ENCODE measurements at regions not wholly inside any gene's neighbourhood (a gene's known extent, or its start where the extent isn't known, plus 50 kb on each side); places are given as distances from the start of the nearest gene placed in this dataset.

DNA sequence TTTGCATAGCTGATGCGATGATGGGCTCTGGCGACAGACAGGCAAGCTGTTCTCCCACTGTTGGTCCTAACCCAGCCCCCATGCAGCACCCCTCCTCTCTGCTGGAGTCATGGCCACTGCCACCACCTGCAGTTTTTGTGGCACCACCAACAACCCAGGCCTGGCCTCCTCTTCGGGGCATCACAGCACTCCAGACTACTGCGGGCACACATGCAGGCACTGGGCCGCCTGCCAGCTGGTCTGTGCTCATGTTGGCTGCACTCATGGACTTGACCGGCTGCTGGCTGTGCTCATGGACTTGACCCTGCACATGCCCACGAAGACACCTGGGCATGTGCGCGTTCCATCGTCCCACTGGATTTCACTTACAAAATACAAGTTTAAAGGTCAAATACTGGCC, 130.9 kb upstream of the TMEM108 start:
- H3K4me3 ChIP-seq = no peak overlapping the region
- no peaks in the 10 kb centered on the region for H3K36me3 ChIP-seq
- DNase-seq (ENCODE audit: low read depth in 1 of 2, low spot score in 1 of 2) = no peak
- H3K9me3 ChIP-seq (ENCODE audit: low read depth) = no peaks in the 10 kb centered on the region
- TF ChIP-seq, protein P1, sequence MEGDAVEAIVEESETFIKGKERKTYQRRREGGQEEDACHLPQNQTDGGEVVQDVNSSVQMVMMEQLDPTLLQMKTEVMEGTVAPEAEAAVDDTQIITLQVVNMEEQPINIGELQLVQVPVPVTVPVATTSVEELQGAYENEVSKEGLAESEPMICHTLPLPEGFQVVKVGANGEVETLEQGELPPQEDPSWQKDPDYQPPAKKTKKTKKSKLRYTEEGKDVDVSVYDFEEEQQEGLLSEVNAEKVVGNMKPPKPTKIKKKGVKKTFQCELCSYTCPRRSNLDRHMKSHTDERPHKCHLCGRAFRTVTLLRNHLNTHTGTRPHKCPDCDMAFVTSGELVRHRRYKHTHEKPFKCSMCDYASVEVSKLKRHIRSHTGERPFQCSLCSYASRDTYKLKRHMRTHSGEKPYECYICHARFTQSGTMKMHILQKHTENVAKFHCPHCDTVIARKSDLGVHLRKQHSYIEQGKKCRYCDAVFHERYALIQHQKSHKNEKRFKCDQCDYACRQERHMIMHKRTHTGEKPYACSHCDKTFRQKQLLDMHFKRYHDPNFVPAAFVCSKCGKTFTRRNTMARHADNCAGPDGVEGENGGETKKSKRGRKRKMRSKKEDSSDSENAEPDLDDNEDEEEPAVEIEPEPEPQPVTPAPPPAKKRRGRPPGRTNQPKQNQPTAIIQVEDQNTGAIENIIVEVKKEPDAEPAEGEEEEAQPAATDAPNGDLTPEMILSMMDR (IDR thresholded peaks at IDR 0.05; ENCODE audit: low read depth, low read length) = no peak
- H3K27me3 ChIP-seq = no peaks in the 10 kb centered on the region
- no peaks in the 10 kb centered on the region for H3K4me1 ChIP-seq (ENCODE audit: low read depth)
- H3K27ac ChIP-seq = no peak overlapping the region

DNA sequence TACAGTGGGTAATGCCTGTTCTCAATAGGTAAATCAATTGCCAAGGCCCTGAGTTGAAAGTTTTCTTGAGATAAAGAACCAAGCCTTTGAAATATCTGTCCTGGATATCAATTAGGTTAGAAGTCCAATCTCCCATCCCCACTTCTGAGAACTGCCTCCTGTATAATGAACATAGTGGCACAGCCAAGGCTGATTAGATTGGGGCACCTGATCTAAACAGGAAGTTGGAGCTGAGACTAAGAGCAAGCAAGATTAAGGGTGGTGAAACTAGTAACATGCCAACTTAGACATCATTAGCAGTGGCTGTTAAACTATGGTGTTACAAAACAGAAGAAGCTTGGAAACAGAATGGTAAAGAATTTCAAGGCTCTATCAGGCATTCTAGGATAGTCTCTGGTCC, 137.7 kb upstream of the TMEM108 start:
- no peaks in the 10 kb centered on the region for H3K36me3 ChIP-seq
- no peaks in the 10 kb centered on the region for H3K27me3 ChIP-seq
- no peak for DNase-seq (ENCODE audit: low read depth in 1 of 2, low spot score in 1 of 2)
- no peak overlapping the region for H3K27ac ChIP-seq
- no peaks in the 10 kb centered on the region for H3K9me3 ChIP-seq (ENCODE audit: low read depth)
- no peak overlapping the region for H3K4me3 ChIP-seq
- H3K4me1 ChIP-seq (ENCODE audit: low read depth) = no peaks in the 10 kb centered on the region
- TF ChIP-seq, protein P1 (IDR thresholded peaks at IDR 0.05; ENCODE audit: low read depth, low read length) = no peak

DNA sequence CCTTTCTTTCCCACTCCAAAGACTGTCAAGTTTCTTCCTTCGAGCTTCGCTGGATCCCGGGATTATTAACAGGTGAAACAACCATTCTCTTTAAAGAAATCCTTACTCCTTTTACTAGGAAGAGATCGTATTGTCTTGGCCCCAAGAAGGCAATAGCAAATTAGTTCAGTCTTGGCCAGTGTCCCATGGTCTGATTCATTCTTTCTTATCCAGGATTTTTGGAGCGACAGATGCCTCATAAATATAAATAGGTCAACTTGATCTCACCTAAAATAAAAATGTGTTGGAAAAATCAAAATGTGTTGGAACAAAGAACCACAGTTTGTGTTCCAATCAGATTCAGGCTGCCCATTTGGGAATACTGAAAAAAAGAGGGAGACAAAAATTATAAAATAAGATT, 140.1 kb upstream of the TMEM108 start:
- TF ChIP-seq, protein P1 (IDR thresholded peaks at IDR 0.05; ENCODE audit: low read depth, low read length) = no peak
- Histone ChIP-seq H3K27ac (no peak overlapping the region), H3K27me3 (no peaks in the 10 kb centered on the region), H3K36me3 (no peaks in the 10 kb centered on the region), H3K9me3 (ENCODE audit: low read depth) (no peaks in the 10 kb centered on the region), H3K4me1 (ENCODE audit: low read depth) (no peaks in the 10 kb centered on the region), H3K4me3 (no peak overlapping the region)
- DNase-seq (ENCODE audit: low read depth in 1 of 2, low spot score in 1 of 2) = no peak

DNA sequence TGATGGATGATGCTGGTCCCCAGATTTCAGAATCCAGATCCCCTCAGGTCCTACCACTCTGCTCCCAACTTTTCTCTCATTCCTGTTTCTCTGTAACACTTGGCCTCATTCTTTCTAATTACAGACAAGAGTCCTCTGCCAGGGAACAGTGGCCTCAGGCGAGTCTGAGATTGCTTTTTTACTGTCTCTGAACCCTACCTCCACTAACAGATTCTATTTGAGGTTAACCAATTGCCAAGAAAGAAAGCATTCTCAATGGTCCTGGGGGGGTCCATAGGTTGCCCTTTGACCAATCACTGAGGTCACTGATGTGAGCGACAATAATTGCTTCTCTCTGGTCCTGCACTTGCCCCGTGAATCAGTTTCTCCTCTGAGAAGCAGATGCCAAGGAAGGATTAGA, 145.2 kb upstream of the TMEM108 start:
- no peaks in the 10 kb centered on the region for H3K36me3 ChIP-seq
- H3K27ac ChIP-seq = no peak overlapping the region
- no peak overlapping the region for H3K4me3 ChIP-seq
- no peaks in the 10 kb centered on the region for H3K9me3 ChIP-seq (ENCODE audit: low read depth)
- no peaks in the 10 kb centered on the region for H3K27me3 ChIP-seq
- TF ChIP-seq, protein P1 (IDR thresholded peaks at IDR 0.05; ENCODE audit: low read depth, low read length) = no peak
- no peaks in the 10 kb centered on the region for H3K4me1 ChIP-seq (ENCODE audit: low read depth)
- no peak for DNase-seq (ENCODE audit: low read depth in 1 of 2, low spot score in 1 of 2)

DNA sequence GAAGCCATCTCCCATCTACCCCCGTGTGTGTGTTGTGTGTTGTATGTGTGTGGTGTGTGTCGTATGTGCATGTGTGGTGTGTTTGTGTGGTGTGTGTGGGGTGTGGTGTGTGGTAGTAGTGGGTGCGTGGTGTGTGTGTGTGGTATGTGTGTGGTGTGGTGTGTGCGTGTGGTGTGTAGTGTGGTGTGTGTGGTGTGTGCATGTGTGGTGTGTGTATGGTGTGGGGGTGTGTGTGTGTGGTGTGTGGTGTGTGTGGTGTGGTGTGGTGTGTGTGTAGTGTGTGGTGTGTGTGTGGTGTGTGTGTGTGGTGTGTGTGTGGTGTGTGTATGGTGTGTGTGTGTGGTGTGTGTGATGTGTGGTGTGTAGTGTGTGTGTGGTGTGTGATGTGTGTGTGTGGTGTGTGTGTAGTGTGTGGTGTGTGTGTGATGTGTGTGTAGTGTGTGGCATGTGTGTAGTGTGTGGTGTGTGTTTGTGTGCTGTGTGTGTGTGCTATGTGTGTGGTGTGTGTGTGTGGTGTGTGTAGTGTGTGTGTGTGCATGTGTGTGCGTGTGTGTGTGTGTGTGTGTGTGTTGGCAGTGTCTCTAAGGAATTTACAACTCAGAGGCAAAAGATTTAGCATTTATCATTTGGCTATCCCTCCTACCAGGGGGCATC, 156.3 kb upstream of the TMEM108 start:
- TF ChIP-seq, protein P1 (IDR thresholded peaks at IDR 0.05; ENCODE audit: low read depth, low read length) = no peak
- Histone ChIP-seq H3K4me3 (no peak overlapping the region), H3K4me1 (ENCODE audit: low read depth) (no peaks in the 10 kb centered on the region), H3K36me3 (no peaks in the 10 kb centered on the region), H3K9me3 (ENCODE audit: low read depth) (no peaks in the 10 kb centered on the region), H3K27ac (no peak overlapping the region), H3K27me3 (no peaks in the 10 kb centered on the region)
- no peak for DNase-seq (ENCODE audit: low read depth in 1 of 2, low spot score in 1 of 2)
